Activated CD4-positive, alpha-beta T cell treated with anti-CD3 and anti-CD28 coated beads for 36 hours (primary cell): ENCODE measurements at regions not wholly inside any gene's neighbourhood (a gene's known extent, or its start where the extent isn't known, plus 50 kb on each side); places are given as distances from the start of the nearest gene placed in this dataset.

Experiments
- ATAC-seq: fragments of 200-7000 bp; cut with Tn5 transposase; one replicate; pipeline ENCODE4 v1.10.0; 2021; ENCODE audit warnings: mild to moderate bottlenecking, moderate library complexity
- CTCF ChIA-PET: fragments of 350-600 bp; sonication (Branson Sonifier 250); formaldehyde crosslinking; loops from one replicate; lab custom pipeline; 2021; ENCODE audit warnings: antibody characterized with exemption; lab: Charles Lee
- POLR2A ChIA-PET: fragments of 350-600 bp; sonication (Branson Sonifier 250); formaldehyde crosslinking; loops from one replicate; lab custom pipeline; 2021; ENCODE audit warnings: antibody characterized with exemption, inconsistent platforms; lab: Charles Lee
- DNase-seq: peaks from one replicate; pipeline ENCODE4 v3.0.0-alpha.2; 2020
- H3K27ac Mint-ChIP-seq: one replicate; pipeline ENCODE4 v1.8.0; 2021; ENCODE audit warnings: mixed read lengths
- H3K27me3 Mint-ChIP-seq: one replicate; pipeline ENCODE4 v1.8.0; 2021; ENCODE audit warnings: mixed read lengths
- H3K36me3 Mint-ChIP-seq: one replicate; pipeline ENCODE4 v1.8.0; 2021; ENCODE audit warnings: low read depth, mixed read lengths
- H3K4me1 Mint-ChIP-seq: one replicate; pipeline ENCODE4 v1.8.0; 2021; ENCODE audit warnings: mixed read lengths
- H3K4me3 Mint-ChIP-seq: one replicate; pipeline ENCODE4 v1.8.0; 2021; ENCODE audit warnings: mild to moderate bottlenecking, moderate library complexity, mixed read lengths
- H3K9me3 Mint-ChIP-seq: one replicate; pipeline ENCODE4 v1.8.0; 2021; ENCODE audit warnings: low read depth, mixed read lengths
- intact Hi-C, 2 experiments: fragments of 100-400 bp; cut with DNase I in 1 of 2; cut with micrococcal nuclease in 1 of 2; formaldehyde crosslinking; loops; one replicate each; pipeline versions ENCODE4 v1.14.2 to v1.15.1; 2022 to 2024; cut with DNase I, micrococcal nuclease

GRCh38 chr2:7725171-7725849 lies 808.1 kb downstream of the RNF144A start:
- Mint-ChIP-seq H3K27me3 (no peaks in the 10 kb centered on the region), H3K4me1 (peaks cover 25% of the 10 kb centered on the region), H3K27ac (peak overlapping the region; percentile 86), H3K36me3 (no peaks in the 10 kb centered on the region), H3K4me3 (peak overlapping the region; percentile 61), H3K9me3 (no peaks in the 10 kb centered on the region)
- POLR2A ChIA-PET = interaction anchor here (0.6 to 1.1 kb wide), 3 partner anchors 24 to 818 kb away, joined by 3 to 8 read pairs (median 3); no protein-coding TSS in a partner anchor
- intact Hi-C loops = loop anchor here in 1 of 2 experiments (5.0 kb wide), 1 partner anchor 962 kb away; no protein-coding TSS in a partner anchor
- DNase-seq = peak; percentile 19
- CTCF ChIA-PET = interaction anchor here (0.9 to 1.5 kb wide), 7 partner anchors 10 to 298 kb away, joined by 3 to 8 read pairs (median 4); no protein-coding TSS in a partner anchor
- peak; percentile 87 for ATAC-seq

- no peaks in the 10 kb centered on the region for H3K36me3 Mint-ChIP-seq
- ATAC-seq = peak; percentile 11
- ChIA-PET POLR2A (interaction anchor here (0.7 to 1.1 kb wide), 2 partner anchors 54 to 818 kb away, joined by 3 to 8 read pairs; no protein-coding TSS in a partner anchor), CTCF (interaction anchor here (0.8 to 1.5 kb wide), 7 partner anchors 15 to 432 kb away, joined by 3 to 8 read pairs (median 3); no protein-coding TSS in a partner anchor)
- no peak for DNase-seq
- peaks cover 28% of the 10 kb centered on the region for H3K4me1 Mint-ChIP-seq
- H3K9me3 Mint-ChIP-seq = no peaks in the 10 kb centered on the region
- peak overlapping the region; percentile 61 for H3K4me3 Mint-ChIP-seq
- intact Hi-C loops = loop anchor here in 1 of 2 experiments (5.0 kb wide), 1 partner anchor 961 kb away; no protein-coding TSS in a partner anchor
- no peaks in the 10 kb centered on the region for H3K27me3 Mint-ChIP-seq
- peak overlapping the region; percentile 86 for H3K27ac Mint-ChIP-seq
These were observed 808.6 kb downstream of the RNF144A start for GRCh38 chr2:7725850-7726242.

- no peak for DNase-seq
- intact Hi-C loops = loop anchor here in 1 of 2 experiments (5.0 kb wide), 1 partner anchor 960 kb away; no protein-coding TSS in a partner anchor
- ChIA-PET POLR2A (no interaction called here), CTCF (interaction anchor here (0.7 to 1.2 kb wide), 4 partner anchors 28 to 431 kb away, joined by 3 read pairs; no protein-coding TSS in a partner anchor)
- Mint-ChIP-seq H3K27me3 (no peaks in the 10 kb centered on the region), H3K9me3 (no peaks in the 10 kb centered on the region), H3K36me3 (no peaks in the 10 kb centered on the region), H3K27ac (peak overlapping the region; percentile 40), H3K4me3 (peak overlapping the region; percentile 61), H3K4me1 (peaks cover 33% of the 10 kb centered on the region)
- ATAC-seq = no peak
These were observed 809.8 kb downstream of the RNF144A start for GRCh38 chr2:7726989-7727388.

GRCh38 chr2:7728388-7728787 lies 811.2 kb downstream of the RNF144A start:
- POLR2A ChIA-PET = no interaction called here
- peaks cover 35% of the 10 kb centered on the region for H3K4me1 Mint-ChIP-seq
- intact Hi-C loops = loop anchor here in 1 of 2 experiments (5.0 kb wide), 1 partner anchor 959 kb away; no protein-coding TSS in a partner anchor

GRCh38 chr2:7730449-7730848 lies 813.2 kb downstream of the RNF144A start:
- Mint-ChIP-seq H3K9me3 (no peaks in the 10 kb centered on the region), H3K36me3 (peaks cover 2% of the 10 kb centered on the region), H3K27ac (peak overlapping the region; percentile 74), H3K4me1 (peaks cover 23% of the 10 kb centered on the region), H3K27me3 (no peaks in the 10 kb centered on the region), H3K4me3 (peak overlapping the region; percentile 61)
- ATAC-seq (peak; percentile 45), DNase-seq (peak; percentile 51)
- intact Hi-C loops = no loop called here
- POLR2A ChIA-PET = interaction anchor here (0.6 kb wide), 1 partner anchor 44 kb away, joined by 5 read pairs; no protein-coding TSS in a partner anchor
- CTCF ChIA-PET = interaction anchor here (0.6 to 1.3 kb wide), 3 partner anchors 9 to 864 kb away, joined by 3 to 5 read pairs (median 3); no protein-coding TSS in a partner anchor

More at GRCh38 chr2:7728388-7728787, 811.2 kb downstream of the RNF144A start:
- peaks cover 2% of the 10 kb centered on the region for H3K36me3 Mint-ChIP-seq
- ATAC-seq = no peak
- CTCF ChIA-PET = no interaction called here
- H3K4me3 Mint-ChIP-seq = peak overlapping the region; percentile 61
- H3K27ac Mint-ChIP-seq = peak overlapping the region; percentile 56
- no peaks in the 10 kb centered on the region for H3K9me3 Mint-ChIP-seq
- H3K27me3 Mint-ChIP-seq = no peaks in the 10 kb centered on the region
- DNase-seq = no peak

GRCh38 chr2:7730990-7731389 lies 813.8 kb downstream of the RNF144A start:
- intact Hi-C loops = no loop called here

GRCh38 chr2:7732497-7732896 lies 815.3 kb downstream of the RNF144A start:
- Mint-ChIP-seq H3K4me1 (peaks cover 14% of the 10 kb centered on the region), H3K27me3 (no peaks in the 10 kb centered on the region), H3K27ac (no peak overlapping the region), H3K4me3 (no peak overlapping the region), H3K36me3 (peaks cover 2% of the 10 kb centered on the region), H3K9me3 (no peaks in the 10 kb centered on the region)
- CTCF ChIA-PET = no interaction called here
- POLR2A ChIA-PET = no interaction called here
- intact Hi-C loops = no loop called here
- DNase-seq (no peak), ATAC-seq (no peak)

More at GRCh38 chr2:7730990-7731389, 813.8 kb downstream of the RNF144A start:
- peak overlapping the region; percentile 74 for H3K27ac Mint-ChIP-seq
- no peak for DNase-seq
- peaks cover 2% of the 10 kb centered on the region for H3K36me3 Mint-ChIP-seq
- H3K9me3 Mint-ChIP-seq = no peaks in the 10 kb centered on the region
- peak; percentile 14 for ATAC-seq
- POLR2A ChIA-PET = no interaction called here
- CTCF ChIA-PET = interaction anchor here (0.6 to 1.3 kb wide), 4 partner anchors 9 to 864 kb away, joined by 3 to 5 read pairs (median 3); no protein-coding TSS in a partner anchor
- H3K4me3 Mint-ChIP-seq = peak overlapping the region; percentile 61
- H3K27me3 Mint-ChIP-seq = no peaks in the 10 kb centered on the region
- H3K4me1 Mint-ChIP-seq = peaks cover 17% of the 10 kb centered on the region

- H3K4me1 Mint-ChIP-seq = peaks cover 10% of the 10 kb centered on the region
- peaks cover 2% of the 10 kb centered on the region for H3K36me3 Mint-ChIP-seq
- ChIA-PET CTCF (interaction anchor here (0.7 kb wide), 1 partner anchor 42 kb away, joined by 3 read pairs; no protein-coding TSS in a partner anchor), POLR2A (no interaction called here)
- DNase-seq (no peak), ATAC-seq (no peak)
- H3K9me3 Mint-ChIP-seq = no peaks in the 10 kb centered on the region
- no peak overlapping the region for H3K4me3 Mint-ChIP-seq
- no peaks in the 10 kb centered on the region for H3K27me3 Mint-ChIP-seq
- H3K27ac Mint-ChIP-seq = no peak overlapping the region
- intact Hi-C loops = no loop called here
These were observed 819.6 kb downstream of the RNF144A start for GRCh38 chr2:7736646-7737305.

- ChIA-PET POLR2A (no interaction called here), CTCF (interaction anchor here (1.9 kb wide), 1 partner anchor 14 kb away, joined by 6 read pairs; no protein-coding TSS in a partner anchor)
- Mint-ChIP-seq H3K9me3 (peaks cover 2% of the 10 kb centered on the region), H3K27ac (no peak overlapping the region), H3K4me3 (no peak overlapping the region), H3K4me1 (peaks cover 13% of the 10 kb centered on the region), H3K27me3 (no peaks in the 10 kb centered on the region), H3K36me3 (no peaks in the 10 kb centered on the region)
- ATAC-seq = no peak
- no peak for DNase-seq
- intact Hi-C loops = no loop called here
These were observed 821.4 kb downstream of the RNF144A start for GRCh38 chr2:7738596-7738995.

- POLR2A ChIA-PET = no interaction called here
- CTCF ChIA-PET = interaction anchor here (0.9 to 2.1 kb wide), 6 partner anchors 10 to 313 kb away, joined by 4 to 6 read pairs (median 4); no protein-coding TSS in a partner anchor
- H3K4me3 Mint-ChIP-seq = no peak overlapping the region
These were observed 822.9 kb downstream of the RNF144A start for GRCh38 chr2:7740114-7740513.

GRCh38 chr2:7742301-7742700 lies 825.1 kb downstream of the RNF144A start:
- intact Hi-C loops = loop anchor here (5.0 to 10.0 kb wide), 2 partner anchors 315 to 802 kb away; no protein-coding TSS in a partner anchor
- ChIA-PET CTCF (no interaction called here), POLR2A (no interaction called here)
- H3K4me1 Mint-ChIP-seq = peaks cover 24% of the 10 kb centered on the region
- DNase-seq (no peak), ATAC-seq (no peak)
- H3K9me3 Mint-ChIP-seq = peaks cover 10% of the 10 kb centered on the region
- H3K36me3 Mint-ChIP-seq = no peaks in the 10 kb centered on the region
- H3K27me3 Mint-ChIP-seq = no peaks in the 10 kb centered on the region
- H3K4me3 Mint-ChIP-seq = no peak overlapping the region
- H3K27ac Mint-ChIP-seq = no peak overlapping the region

More at GRCh38 chr2:7740114-7740513, 822.9 kb downstream of the RNF144A start:
- no peak for DNase-seq
- Mint-ChIP-seq H3K36me3 (no peaks in the 10 kb centered on the region), H3K9me3 (peaks cover 10% of the 10 kb centered on the region), H3K4me1 (peaks cover 24% of the 10 kb centered on the region), H3K27me3 (no peaks in the 10 kb centered on the region), H3K27ac (peak overlapping the region; percentile 32)
- intact Hi-C loops = loop anchor here (5.0 to 10.0 kb wide), 2 partner anchors 313 to 805 kb away; no protein-coding TSS in a partner anchor
- peak; percentile 40 for ATAC-seq
